HS-5 (cell line): ENCODE measurements at regions not wholly inside any gene's neighbourhood (a gene's known extent, or its start where the extent isn't known, plus 50 kb on each side); places are given as distances from the start of the nearest gene placed in this dataset.

Source experiments
- DNase-seq: peaks from one replicate; pipeline ENCODE4 v3.0.0-alpha.2; 2012; ENCODE audit warnings: low read depth

DNA sequence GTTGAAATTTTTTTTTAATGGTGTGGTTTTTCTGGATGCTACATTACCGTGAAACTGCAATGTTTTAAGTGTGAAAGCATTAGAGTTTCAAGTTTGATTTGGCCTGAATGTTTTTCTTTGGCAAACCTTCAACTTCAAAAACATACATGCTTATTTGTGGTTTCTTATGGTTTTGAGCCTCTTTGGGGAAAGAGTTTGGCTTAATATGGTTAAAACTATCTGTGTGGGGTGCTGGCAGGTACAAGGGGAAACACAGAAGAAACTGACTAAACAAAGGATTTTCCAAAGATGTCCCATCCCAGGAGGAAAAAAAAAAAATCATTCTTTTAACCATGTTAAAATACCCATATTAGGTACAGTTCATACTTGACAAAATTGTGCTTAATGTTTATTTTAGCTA is 121.1 kb downstream of the HGF start:
- DNase-seq = no peak

DNA sequence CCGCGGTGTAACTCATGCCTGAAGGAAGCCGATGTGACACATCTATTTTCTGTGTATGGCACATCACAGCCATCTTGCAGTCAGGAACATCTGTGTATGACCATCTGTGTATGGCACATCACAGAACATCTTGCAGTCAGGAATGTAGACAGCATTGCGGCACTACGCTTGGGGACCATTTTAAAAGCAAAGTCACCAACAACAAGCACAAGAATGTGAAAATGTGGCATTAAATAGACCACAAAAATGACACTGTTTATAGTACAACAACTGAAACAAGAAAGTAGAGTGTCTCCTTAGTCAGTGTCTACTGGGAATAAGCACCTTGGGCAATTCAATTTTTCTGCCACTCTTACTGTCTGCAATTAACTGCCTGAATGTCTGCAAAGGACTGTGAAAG is 124.4 kb downstream of the HGF start:
- DNase-seq = no peak

DNA sequence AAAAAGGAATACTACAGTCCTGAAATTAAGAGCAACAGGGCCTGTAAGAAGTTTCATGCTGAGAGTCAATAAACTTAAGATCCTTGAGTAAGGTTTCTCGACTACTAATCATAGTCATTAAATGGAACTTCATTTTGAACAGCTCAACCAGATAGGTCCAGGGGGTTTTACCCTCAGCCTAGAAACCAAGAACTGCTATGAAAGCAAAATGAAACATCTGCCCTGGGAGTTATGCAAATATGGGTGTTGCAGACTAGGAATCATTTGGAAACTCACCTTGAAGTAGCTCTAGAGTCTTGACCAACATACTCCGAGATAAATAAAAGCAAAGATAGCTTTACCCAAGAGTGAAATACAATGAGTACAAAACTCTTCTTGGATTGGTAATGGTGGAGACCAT is 128.0 kb downstream of the HGF start:
- no peak for DNase-seq

DNA sequence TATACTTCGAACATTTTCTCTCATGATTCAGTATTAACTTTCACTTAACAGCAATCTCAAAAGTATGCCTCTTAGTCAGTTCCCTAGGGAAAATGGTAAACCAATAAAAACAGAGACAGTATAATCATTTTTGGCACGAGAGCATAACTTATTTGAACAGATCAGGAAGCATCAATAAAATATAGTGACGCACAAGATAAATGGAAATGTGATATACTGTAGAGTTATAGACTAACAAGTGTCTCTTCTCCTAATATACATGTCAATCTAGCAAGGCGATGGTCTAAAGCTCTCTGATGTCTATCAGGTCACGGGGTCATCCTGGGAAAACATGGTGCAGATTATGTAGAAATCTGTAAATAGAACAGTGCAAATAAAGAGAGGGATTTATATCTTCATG is 131.6 kb downstream of the HGF start:
- peak; percentile 78 for DNase-seq

DNA sequence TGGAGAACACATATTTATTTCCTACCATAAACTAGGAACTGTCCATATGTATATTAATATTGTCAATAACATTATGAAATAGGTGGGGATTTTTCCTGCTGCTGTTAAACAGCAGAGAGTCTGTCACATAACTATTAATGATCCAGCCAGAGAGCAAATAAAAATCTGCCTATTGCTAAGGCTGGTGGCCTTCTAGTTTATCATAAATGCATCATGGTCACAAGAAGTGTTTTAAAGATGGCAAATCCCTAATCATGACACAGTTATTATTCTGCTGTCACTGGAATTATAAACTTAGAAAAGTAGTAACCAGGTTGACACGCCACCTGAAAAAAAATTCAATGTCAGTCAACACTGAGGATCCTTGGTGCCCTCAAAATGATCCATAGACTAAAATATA is 132.3 kb downstream of the HGF start:
- no peak for DNase-seq

DNA sequence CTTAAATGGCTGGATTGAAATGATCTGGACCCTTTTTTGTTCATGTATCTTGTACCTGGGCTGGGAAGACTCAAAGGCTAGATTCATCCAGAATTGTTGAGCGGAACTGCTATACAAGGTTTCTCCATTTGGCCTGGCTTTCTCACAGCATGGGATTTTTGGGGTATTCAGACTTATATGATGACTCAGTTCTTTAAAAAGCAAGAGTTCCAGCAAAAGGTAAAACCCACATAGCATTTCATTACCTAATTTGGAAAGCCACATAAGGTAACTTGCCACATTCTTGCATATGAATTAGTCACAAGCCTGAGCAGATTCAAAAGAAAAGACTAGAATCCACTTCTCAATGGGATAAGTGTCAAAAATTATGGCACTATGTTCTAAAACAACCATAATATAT is 137.4 kb downstream of the HGF start:
- DNase-seq = no peak

DNA sequence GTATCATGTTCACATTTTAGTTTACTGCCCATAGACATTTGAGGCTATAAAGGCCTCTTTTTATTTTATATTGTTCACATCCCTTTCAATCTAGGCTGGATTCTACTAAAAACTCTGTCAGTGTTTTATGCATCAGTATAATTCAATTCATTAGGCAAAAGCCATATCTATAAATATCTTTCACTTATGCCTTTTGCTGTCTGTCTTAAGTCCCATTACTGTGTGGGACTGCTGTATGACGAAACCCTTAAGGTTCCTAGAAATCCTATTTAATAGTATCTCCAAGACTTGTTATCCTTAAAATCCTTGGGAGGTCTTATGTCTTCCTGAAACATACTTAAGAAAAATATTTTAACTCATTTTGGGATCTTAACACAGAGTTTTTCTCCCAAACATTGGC is 139.2 kb downstream of the HGF start:
- no peak for DNase-seq

DNA sequence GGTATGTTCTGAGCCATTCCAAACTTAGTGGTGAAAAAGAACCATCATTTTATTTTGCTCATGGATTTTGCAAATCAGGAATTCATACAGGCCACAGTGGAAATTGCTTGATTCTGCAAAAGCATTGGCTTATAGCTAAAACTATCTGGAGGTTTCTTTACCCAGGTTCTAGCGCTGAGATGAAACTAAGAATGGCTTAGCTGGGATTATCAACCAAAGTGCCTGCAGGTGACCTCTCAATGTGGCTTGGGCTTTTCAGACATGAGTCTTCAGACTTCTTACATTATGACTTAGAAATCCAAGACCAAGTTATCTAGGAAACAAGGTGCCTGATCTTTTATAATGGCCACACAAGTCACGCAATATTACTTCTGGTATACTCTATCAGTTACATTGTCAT is 140.1 kb downstream of the HGF start:
- no peak for DNase-seq

DNA sequence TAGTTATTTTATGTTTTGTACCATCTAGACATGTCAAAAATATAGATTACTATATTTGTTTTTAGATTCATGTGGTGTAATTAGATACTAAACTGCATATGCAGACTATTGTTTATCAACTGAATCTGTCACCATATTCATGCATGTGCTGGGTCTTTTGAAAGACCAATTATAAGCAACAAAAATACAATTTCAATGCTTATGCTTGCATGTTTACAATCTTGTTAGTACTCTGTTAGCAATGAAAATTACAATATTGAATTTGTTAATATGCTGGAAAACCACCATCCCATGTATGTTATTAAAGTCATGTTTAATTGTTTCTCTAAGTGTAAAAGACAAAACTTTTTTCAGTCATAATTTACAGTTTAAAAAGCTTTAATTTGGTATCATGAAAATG is 140.9 kb downstream of the HGF start:
- no peak for DNase-seq

DNA sequence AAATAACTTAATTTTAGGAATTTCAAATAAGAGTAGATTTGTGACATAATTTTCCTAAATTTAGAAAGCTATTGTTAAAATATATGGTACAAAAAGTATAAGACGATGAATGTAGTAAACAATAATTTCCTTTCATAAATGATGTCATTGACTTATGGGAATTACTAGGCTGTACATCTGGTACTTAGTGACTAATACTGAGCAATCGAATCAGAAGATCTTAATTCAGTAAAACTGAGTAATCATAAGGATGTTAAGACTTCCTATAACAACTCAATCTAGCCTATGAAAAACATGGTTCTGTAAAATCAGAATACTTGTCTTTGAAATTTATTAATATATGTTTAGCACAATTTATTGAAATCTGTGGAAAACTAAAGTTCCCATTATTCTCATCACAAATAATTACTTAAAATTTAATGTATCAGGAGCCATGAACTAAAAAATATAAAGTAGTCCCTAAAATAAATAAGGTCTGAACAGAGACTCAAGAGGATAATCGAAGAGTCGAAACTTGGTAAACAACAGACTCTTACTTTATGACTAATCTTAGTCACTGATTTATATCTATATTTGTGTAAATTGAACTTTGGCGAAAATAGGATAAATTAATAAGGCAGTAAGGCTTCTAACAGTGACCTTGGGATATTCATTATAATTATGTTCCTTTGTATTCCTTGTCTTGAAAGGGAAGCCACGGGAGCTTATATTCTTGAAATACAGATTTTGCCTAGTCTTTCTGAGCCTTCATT is 142.1 kb downstream of the HGF start:
- DNase-seq = no peak

DNA sequence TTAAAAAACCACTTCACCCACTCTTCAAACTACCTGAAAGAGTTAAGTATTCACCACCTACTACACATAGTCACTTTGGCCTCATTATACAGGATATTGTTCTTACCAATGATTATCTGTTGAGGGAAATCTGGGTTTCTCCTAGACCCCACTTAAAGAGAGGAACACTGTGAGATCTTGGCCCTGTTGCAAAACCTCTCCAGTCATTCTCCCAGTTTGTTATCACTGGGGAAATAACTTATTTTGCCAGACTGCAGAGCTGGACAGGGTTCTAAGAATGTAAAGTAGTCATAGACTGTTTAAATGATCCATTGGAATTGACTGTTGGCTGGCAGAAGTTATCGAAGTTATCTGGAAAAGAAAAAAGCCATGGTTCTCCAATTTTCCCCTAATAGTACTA is 143.8 kb downstream of the HGF start:
- no peak for DNase-seq

DNA sequence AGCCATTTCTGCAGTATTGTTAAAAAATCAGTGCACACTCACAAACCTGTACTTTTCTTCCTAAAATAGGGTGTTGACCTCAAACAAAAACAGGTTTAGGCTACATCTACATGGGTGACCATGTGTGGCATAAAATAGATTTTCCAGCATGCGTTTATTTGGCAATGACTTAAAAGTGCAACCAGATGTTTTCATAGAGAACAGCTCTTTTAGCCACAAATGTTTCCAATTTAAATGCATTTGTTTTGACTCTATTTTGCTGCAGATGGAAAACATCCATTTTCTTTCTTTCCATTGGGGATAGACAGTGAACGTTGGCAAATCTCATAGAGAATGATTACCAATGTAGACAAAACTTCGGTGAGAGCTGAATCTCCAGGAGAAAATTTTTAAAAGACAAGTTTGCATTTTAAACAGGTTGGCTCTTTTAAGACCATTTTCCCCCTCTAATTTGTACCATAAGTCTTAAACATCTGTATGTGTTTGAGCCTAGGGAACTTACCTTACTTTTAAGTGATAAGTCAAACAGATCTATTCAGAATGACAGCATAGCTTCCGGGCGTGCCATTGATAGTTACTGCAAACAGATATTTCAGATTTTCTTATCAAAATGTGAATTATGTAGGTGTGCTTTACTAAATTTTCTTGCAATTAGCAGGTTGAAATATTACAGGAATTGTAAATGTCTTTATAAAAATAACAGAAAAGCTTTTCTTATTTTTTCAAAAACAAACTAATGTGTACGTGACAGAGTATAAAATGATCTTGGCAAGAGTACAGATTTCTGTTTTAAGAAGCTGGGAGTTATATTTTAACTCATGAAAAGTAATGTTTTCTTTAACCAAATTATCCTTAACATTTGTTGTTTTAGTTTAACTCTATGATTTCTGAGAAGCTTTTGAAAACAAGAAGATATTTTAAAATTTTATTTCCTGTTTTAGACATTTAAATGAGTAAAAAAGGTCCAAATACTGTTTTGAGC is 144.9 kb downstream of the HGF start:
- no peak for DNase-seq

DNA sequence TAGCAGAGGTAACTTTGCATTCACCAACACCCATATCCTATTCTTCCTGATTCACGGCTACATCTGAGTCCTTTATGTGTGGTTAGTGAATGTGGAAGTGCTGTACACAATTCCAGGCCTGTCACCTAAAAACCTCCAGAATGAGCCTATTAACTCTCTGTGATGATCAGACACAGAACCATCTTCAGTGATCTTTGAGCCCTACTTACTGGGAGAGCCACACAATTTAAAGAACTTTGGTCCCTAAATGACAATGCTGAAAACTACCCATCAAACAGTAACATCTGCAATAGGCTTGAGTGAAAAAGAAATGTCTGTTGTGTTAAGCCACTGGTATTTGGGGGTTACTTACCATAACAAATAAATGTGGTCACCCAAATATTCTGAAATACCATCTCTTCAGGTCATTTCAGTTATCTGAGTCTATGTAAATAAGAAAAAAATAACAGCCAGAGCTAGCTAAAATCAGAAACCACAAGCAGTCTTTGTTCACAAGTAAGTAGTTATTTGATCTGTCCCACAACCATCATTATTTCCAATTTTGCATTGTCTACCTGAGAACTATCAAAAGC is 145.7 kb downstream of the HGF start:
- DNase-seq = no peak

DNA sequence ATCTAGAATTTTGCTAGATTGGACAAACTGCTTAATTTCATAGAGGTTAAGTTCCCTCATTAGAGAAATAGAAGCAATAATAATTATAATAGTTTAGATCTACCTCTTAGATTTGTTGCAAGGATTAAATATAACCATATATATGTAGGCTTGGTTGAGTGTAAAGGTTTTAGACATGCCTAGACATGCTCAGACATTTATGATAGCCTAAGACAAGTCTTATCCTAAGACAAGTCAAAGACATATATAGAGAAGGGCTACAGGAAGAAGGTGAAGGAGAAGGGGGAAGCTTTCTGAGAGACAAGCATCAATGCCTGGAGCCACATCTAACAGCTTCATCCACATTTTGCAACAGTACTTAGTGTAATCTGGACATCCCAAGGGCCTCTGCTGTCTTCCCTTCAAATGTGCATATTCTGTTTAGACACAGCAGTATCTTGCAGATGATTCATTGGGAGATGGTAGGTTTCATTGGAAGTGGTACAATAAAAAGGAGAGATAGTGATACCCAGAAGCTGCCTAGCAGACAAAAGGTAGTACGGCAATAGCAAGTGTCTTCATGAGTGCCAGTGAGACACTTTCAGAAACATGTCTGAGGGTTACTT is 146.5 kb downstream of the HGF start:
- no peak for DNase-seq

DNA sequence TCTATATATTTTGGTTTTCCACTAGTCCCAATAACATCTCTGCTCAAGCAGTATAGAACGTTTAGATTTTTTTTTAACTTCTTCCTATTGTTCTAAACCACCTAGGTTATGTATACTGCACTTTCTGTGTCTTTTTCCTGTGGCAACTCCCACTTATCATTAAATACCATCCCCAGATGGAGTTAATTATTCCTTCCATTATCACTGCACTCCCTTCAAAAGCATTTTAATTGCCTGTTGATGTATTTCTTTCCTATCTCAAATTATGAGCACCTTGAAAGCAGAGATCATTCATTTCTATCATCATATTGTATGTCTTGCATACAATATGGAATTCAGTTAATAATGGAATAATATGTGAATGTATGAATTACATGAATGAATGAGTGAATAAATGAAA is 148.0 kb downstream of the HGF start:
- no peak for DNase-seq

DNA sequence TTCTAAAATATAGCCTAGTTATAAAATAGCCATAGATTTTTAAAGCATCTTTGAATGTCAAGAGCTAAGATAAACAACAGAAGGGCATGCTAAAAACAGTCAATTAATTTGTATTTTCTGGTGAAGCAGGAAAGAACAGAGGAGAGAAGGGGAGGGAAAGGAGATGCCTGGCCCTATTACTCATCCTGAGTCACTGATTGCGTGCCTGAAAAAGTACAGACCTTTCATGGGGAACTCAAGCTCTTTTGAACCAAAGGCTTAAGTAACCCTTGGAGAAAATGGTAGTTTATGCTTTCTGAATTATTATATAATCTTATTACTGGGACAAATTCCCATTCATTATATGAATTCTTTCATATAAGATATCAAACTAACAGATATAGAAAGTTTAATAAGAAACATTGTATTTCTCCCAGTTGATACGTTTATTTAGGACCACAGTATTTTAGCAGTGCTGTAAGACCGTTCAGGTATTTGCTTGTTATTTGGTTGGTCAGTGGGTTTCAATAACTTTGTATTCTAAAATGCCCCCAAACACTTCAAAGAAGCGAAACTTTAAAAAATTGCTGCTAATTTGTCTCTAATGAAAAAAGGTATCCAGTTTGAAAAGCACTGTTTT is 151.3 kb downstream of the HGF start:
- DNase-seq = no peak

DNA sequence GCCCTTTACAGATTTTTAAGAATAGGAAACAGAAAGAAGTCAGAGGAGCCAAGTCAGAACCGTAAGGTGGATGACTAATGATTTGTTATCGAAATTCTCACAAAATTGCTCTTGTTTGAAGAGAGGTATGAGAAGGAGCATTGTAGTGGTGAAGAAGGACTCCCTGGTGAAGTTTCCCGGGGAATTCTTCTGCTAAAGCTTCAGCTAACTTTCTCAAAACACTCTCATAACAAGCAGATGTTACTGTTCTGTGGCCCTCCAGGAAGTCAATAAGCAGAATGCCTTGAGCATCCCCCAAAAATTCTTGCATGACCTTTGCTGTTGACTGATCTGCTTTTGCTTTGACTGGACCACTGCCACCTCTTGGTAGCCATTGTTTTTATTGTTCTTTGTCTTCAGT is 152.9 kb downstream of the HGF start:
- DNase-seq = no peak

DNA sequence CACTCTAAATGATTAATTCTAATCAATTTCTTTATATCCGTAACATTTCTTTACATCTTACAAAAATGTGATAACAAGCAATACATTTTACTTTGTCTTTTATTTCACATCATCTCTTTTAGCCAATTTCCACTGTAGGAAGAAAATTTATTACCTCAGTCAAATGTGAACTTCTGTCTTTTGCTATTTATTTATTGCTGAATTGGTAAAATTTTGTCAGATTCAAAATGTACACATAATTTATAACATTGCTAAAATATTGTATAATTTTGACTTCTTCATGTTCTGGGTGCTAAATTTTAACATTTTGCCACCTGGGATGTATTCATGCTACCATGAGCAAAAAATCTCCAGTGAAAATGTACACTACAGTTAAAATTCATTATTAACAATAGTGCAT is 158.0 kb downstream of the HGF start:
- DNase-seq = no peak

DNA sequence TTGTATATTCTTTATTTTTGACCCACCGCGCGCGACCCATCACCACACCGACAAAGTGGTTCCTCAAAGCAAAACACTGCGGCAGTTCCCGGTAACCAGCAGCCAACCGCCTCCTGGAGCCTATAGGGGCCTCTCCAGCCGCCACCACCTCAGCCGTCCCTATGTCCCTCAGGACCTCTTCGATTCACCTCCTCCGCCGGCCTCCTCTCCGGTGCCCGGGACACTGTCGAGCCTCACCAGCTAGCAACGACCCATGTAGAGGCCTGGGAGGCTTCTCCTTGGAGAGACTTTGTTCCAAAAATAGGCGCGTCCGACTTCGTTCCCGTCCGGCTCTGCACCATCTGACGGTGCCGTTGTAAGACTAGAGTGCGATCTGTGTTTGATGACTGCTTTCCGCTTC is 158.8 kb downstream of the HGF start:
- DNase-seq = no peak

DNA sequence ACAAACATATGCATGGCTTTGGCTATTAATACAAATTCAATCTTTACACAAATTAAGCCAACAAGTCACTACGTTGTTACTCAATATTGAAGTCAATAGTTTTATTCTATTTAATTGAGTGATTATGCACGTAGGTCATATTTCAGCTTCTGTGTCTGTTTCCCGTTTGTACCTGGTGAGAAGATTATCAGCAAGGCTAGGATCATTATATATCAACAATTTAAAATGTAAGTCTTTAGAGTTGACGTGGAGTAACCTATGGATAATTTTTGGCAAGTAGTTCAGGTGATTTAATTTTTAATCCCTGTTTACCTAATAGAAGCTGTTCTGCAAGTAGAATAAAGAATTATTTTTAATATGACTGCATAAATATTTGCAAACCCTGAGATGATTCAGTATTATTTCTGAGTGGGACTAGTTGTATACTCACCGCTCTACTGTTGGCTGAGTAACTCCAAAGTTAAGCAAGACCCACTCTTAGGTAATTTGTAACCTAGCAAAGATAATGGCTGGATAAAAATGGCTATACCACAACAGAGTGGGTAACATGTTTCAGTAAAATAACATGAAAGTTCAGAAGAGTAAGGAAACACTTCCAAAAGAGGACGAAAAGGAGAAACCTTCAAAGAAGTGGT is 161.0 kb downstream of the HGF start:
- DNase-seq = no peak

DNA sequence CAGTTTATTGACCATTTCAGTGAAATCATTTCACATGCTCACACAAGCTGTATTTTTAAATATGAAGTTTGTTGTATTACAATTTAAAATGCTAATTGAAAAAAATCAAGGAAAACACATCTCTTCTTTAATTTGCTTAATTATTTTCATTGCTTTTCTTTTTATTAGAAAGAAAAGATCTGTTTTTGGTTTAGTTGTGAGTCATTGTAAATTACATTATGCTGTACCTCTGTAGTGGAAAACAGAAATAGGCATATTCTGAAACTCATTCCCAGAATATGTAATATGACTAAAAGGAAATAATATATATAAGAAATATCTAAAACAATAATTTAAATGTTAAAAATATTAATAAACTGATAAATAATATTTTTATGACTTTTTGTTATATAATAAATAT is 161.9 kb downstream of the HGF start:
- no peak for DNase-seq
